ENCODE measurements at regions not wholly inside any gene's neighbourhood (a gene's known extent, or its start where the extent isn't known, plus 50 kb on each side); places are given as distances from the start of the nearest gene placed in this dataset.

DNA sequence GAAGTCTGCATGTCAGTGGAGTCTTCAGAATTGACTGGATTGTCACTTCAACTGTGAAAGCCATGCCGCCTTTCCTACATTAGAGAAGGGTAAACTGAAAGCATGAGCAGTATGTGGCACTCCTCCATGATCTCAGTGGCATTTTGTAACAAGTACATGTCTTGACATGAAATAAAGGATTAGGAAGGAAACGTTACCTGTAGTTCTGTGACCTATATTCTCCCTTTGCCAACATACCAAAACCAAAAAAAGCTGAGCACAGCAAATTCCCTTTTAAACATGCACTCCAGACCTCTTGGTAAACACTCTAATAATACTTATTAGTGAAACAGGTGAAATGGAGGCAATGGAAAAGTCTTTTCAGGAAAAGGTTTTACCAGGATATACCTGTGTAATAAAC is 344.2 kb downstream of the GRIA2 start:
- Mint-ChIP-seq H3K4me3 (ENCODE audit: unreplicated experiment) (no peak overlapping the region), H3K36me3 (ENCODE audit: unreplicated experiment) (no peaks in the 10 kb centered on the region), H3K27me3 (ENCODE audit: unreplicated experiment) (peaks cover 3% of the 10 kb centered on the region), H3K9me3 (ENCODE audit: unreplicated experiment) (no peaks in the 10 kb centered on the region), H3K4me1 (ENCODE audit: low read depth, unreplicated experiment) (peaks cover 12% of the 10 kb centered on the region), H3K27ac (ENCODE audit: unreplicated experiment) (no peak overlapping the region)
- no peak for DNase-seq
- no peak for TF ChIP-seq CTCF (IDR thresholded peaks at IDR 0.05; ENCODE audit: partially characterized antibody, unreplicated experiment)

GRCh38 chr4:157564218-157564617 is 343.7 kb downstream of the GRIA2 start:
- H3K4me1 Mint-ChIP-seq (ENCODE audit: low read depth, unreplicated experiment) = peaks cover 12% of the 10 kb centered on the region
- no peak for TF ChIP-seq CTCF (IDR thresholded peaks at IDR 0.05; ENCODE audit: partially characterized antibody, unreplicated experiment)
- H3K4me3 Mint-ChIP-seq (ENCODE audit: unreplicated experiment) = no peak overlapping the region
- DNase-seq = no peak
- H3K27me3 Mint-ChIP-seq (ENCODE audit: unreplicated experiment) = peaks cover 3% of the 10 kb centered on the region
- H3K36me3 Mint-ChIP-seq (ENCODE audit: unreplicated experiment) = no peaks in the 10 kb centered on the region
- no peaks in the 10 kb centered on the region for H3K9me3 Mint-ChIP-seq (ENCODE audit: unreplicated experiment)
- no peak overlapping the region for H3K27ac Mint-ChIP-seq (ENCODE audit: unreplicated experiment)

- no peak overlapping the region for H3K27ac Mint-ChIP-seq (ENCODE audit: unreplicated experiment)
- no peaks in the 10 kb centered on the region for H3K9me3 Mint-ChIP-seq (ENCODE audit: unreplicated experiment)
- peaks cover 15% of the 10 kb centered on the region for H3K4me1 Mint-ChIP-seq (ENCODE audit: low read depth, unreplicated experiment)
- H3K36me3 Mint-ChIP-seq (ENCODE audit: unreplicated experiment) = no peaks in the 10 kb centered on the region
- no peak for DNase-seq
- H3K27me3 Mint-ChIP-seq (ENCODE audit: unreplicated experiment) = peaks cover 3% of the 10 kb centered on the region
- TF ChIP-seq CTCF (IDR thresholded peaks at IDR 0.05; ENCODE audit: partially characterized antibody, unreplicated experiment) = no peak
- no peak overlapping the region for H3K4me3 Mint-ChIP-seq (ENCODE audit: unreplicated experiment)
These were observed 337.5 kb downstream of the GRIA2 start for GRCh38 chr4:157558016-157558415.

DNA sequence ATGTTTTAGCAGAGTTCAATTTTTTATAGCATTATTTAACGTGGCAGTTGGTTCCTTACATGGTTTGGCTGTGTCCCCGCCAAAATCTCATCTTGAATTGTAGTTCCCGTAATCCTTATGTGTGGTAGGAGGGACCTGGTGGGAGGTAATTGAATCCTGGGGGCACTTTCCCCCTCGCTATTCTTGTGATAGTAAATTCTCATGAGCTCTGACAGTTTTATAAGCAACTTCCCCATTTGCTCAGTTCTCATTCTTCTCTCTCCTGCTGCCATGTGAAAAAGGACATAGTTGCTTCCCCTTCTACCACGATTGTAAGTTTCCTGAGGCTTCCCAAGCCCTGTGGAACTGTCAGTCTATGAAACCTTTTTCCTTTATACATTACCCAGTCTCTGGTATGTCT is 329.5 kb downstream of the GRIA2 start:
- Mint-ChIP-seq H3K27ac (ENCODE audit: unreplicated experiment) (no peak overlapping the region), H3K4me1 (ENCODE audit: low read depth, unreplicated experiment) (peaks cover 3% of the 10 kb centered on the region), H3K36me3 (ENCODE audit: unreplicated experiment) (no peaks in the 10 kb centered on the region), H3K27me3 (ENCODE audit: unreplicated experiment) (no peaks in the 10 kb centered on the region), H3K9me3 (ENCODE audit: unreplicated experiment) (no peaks in the 10 kb centered on the region), H3K4me3 (ENCODE audit: unreplicated experiment) (no peak overlapping the region)
- no peak for DNase-seq
- TF ChIP-seq CTCF (IDR thresholded peaks at IDR 0.05; ENCODE audit: partially characterized antibody, unreplicated experiment) = no peak

GRCh38 chr4:157527954-157528353 is 307.4 kb downstream of the GRIA2 start:
- H3K4me1 Mint-ChIP-seq (ENCODE audit: low read depth, unreplicated experiment) = no peaks in the 10 kb centered on the region
- no peak overlapping the region for H3K4me3 Mint-ChIP-seq (ENCODE audit: unreplicated experiment)
- H3K9me3 Mint-ChIP-seq (ENCODE audit: unreplicated experiment) = peaks cover 10% of the 10 kb centered on the region
- H3K27me3 Mint-ChIP-seq (ENCODE audit: unreplicated experiment) = no peaks in the 10 kb centered on the region
- DNase-seq = no peak
- H3K27ac Mint-ChIP-seq (ENCODE audit: unreplicated experiment) = no peak overlapping the region
- TF ChIP-seq CTCF (IDR thresholded peaks at IDR 0.05; ENCODE audit: partially characterized antibody, unreplicated experiment) = no peak
- H3K36me3 Mint-ChIP-seq (ENCODE audit: unreplicated experiment) = peaks cover 27% of the 10 kb centered on the region

All from glutamatergic neuron (in vitro differentiated cells).